HepG2 (cell line): ENCODE measurements at regions not wholly inside any gene's neighbourhood (a gene's known extent, or its start where the extent isn't known, plus 50 kb on each side); places are given as distances from the start of the nearest gene placed in this dataset.

Experiments
- CAMTA2 ChIP-seq: sonication (generic); formaldehyde crosslinking; IDR thresholded peaks from 2 replicates; pipeline ENCODE4 v1.4.0; 2020; ENCODE audit warnings: mild to moderate bottlenecking, missing genetic modification reagents, borderline replicate concordance
- CCAR2 ChIP-seq: fragments of 200-400 bp; formaldehyde crosslinking; optimal IDR thresholded peaks from 2 replicates; pipeline ENCODE3; 2018; ENCODE audit warnings: low read depth, mild to moderate bottlenecking, low read length, moderate library complexity
- CEBPB ChIP-seq: IDR thresholded peaks from 2 replicates; pipeline ENCODE4 v1.6.1; 2011; ENCODE audit warnings: low read depth, low read length, improper control_type of control experiment, borderline replicate concordance
- KDM5B ChIP-seq: sonication (generic); formaldehyde crosslinking; IDR thresholded peaks from 2 replicates; pipeline ENCODE4 v1.4.0; 2020; ENCODE audit warnings: missing genetic modification reagents, mild to moderate bottlenecking, borderline replicate concordance
- MYC ChIP-seq: sonication (generic); formaldehyde crosslinking; IDR thresholded peaks from 2 replicates; pipeline ENCODE4 v1.9.0; 2021; ENCODE audit warnings: missing genetic modification reagents, borderline replicate concordance
- RBFOX2 ChIP-seq: fragments of 200-400 bp; formaldehyde crosslinking; IDR thresholded peaks from 2 replicates; pipeline ENCODE4 v1.6.1; 2017; ENCODE audit warnings: low read depth, mild to moderate bottlenecking, low read length
- ZKSCAN8 ChIP-seq: IDR thresholded peaks from 2 replicates; pipeline ENCODE4 v1.6.1; 2016; ENCODE audit warnings: borderline replicate concordance, missing genetic modification reagents, missing compliant biosample characterization
- ZNF761 ChIP-seq: sonication (generic); formaldehyde crosslinking; conservative IDR thresholded peaks from 2 replicates; pipeline ENCODE4 v1.4.0; 2020; ENCODE audit warnings: mild to moderate bottlenecking, missing genetic modification reagents
- TF ChIP-seq, protein P1 (sequence below): sonication (generic); formaldehyde crosslinking; IDR thresholded peaks from 2 replicates; pipeline ENCODE4 v1.5.0; 2020; ENCODE audit warnings: mild to moderate bottlenecking, missing genetic modification reagents, moderate library complexity
- TF ChIP-seq, protein P2 (sequence below): sonication (generic); formaldehyde crosslinking; IDR thresholded peaks from 2 replicates; pipeline ENCODE4 v1.8.1; 2023; ENCODE audit warnings: mild to moderate bottlenecking, missing genetic modification reagents
- TF ChIP-seq, protein P3 (sequence below): sonication (generic); formaldehyde crosslinking; IDR thresholded peaks from 2 replicates; pipeline ENCODE4 v1.4.0; 2020; ENCODE audit warnings: missing genetic modification reagents
- TF ChIP-seq, protein P4 (sequence below), 2 experiments: fragments of 450-650 bp in 1 of 2; sonication (generic) in 1 of 2; formaldehyde crosslinking; IDR thresholded peaks; 2 replicates each; pipeline versions ENCODE4 v1.5.0 to v1.8.0; 2020 to 2022; ENCODE audit warnings: mild to moderate bottlenecking in 1 of 2, missing genetic modification reagents in 1 of 2

DNA sequence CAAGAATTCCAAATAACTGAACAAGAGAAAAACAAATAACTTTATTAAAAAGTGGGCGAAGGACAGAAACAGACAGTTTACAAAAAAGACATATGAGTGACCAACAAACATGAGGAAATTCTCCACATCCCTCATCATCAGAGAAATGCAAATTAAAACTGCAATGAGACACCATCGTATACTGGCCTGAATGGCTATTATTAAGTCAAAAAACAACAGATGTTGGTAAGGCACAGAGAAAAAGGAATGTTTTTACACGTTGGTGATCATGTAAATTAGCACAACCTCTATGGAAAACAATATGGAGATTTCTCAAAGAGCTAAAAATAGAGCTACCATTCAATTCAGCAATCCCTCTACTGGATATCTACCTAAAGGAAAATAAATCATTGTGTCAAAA is 1260.4 kb upstream of the ALCAM start:
- TF ChIP-seq KDM5B (CRISPR knock-in tag) (no peak), CEBPB (no peak), RBFOX2 (no peak), MYC (no peak), CCAR2 (no peak), ZNF761 (CRISPR knock-in tag) (no peak), CAMTA2 (no peak), ZKSCAN8 (CRISPR knock-in tag) (no peak)
- TF ChIP-seq, protein P1, sequence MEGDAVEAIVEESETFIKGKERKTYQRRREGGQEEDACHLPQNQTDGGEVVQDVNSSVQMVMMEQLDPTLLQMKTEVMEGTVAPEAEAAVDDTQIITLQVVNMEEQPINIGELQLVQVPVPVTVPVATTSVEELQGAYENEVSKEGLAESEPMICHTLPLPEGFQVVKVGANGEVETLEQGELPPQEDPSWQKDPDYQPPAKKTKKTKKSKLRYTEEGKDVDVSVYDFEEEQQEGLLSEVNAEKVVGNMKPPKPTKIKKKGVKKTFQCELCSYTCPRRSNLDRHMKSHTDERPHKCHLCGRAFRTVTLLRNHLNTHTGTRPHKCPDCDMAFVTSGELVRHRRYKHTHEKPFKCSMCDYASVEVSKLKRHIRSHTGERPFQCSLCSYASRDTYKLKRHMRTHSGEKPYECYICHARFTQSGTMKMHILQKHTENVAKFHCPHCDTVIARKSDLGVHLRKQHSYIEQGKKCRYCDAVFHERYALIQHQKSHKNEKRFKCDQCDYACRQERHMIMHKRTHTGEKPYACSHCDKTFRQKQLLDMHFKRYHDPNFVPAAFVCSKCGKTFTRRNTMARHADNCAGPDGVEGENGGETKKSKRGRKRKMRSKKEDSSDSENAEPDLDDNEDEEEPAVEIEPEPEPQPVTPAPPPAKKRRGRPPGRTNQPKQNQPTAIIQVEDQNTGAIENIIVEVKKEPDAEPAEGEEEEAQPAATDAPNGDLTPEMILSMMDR (CRISPR knock-in tag), result no peak
- TF ChIP-seq, protein P2, sequence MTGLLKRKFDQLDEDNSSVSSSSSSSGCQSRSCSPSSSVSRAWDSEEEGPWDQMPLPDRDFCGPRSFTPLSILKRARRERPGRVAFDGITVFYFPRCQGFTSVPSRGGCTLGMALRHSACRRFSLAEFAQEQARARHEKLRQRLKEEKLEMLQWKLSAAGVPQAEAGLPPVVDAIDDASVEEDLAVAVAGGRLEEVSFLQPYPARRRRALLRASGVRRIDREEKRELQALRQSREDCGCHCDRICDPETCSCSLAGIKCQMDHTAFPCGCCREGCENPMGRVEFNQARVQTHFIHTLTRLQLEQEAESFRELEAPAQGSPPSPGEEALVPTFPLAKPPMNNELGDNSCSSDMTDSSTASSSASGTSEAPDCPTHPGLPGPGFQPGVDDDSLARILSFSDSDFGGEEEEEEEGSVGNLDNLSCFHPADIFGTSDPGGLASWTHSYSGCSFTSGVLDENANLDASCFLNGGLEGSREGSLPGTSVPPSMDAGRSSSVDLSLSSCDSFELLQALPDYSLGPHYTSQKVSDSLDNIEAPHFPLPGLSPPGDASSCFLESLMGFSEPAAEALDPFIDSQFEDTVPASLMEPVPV (CRISPR knock-in tag), result no peak
- TF ChIP-seq, protein P3, sequence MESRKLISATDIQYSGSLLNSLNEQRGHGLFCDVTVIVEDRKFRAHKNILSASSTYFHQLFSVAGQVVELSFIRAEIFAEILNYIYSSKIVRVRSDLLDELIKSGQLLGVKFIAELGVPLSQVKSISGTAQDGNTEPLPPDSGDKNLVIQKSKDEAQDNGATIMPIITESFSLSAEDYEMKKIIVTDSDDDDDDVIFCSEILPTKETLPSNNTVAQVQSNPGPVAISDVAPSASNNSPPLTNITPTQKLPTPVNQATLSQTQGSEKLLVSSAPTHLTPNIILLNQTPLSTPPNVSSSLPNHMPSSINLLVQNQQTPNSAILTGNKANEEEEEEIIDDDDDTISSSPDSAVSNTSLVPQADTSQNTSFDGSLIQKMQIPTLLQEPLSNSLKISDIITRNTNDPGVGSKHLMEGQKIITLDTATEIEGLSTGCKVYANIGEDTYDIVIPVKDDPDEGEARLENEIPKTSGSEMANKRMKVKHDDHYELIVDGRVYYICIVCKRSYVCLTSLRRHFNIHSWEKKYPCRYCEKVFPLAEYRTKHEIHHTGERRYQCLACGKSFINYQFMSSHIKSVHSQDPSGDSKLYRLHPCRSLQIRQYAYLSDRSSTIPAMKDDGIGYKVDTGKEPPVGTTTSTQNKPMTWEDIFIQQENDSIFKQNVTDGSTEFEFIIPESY (CRISPR knock-in tag), result no peak
- TF ChIP-seq, protein P4, sequence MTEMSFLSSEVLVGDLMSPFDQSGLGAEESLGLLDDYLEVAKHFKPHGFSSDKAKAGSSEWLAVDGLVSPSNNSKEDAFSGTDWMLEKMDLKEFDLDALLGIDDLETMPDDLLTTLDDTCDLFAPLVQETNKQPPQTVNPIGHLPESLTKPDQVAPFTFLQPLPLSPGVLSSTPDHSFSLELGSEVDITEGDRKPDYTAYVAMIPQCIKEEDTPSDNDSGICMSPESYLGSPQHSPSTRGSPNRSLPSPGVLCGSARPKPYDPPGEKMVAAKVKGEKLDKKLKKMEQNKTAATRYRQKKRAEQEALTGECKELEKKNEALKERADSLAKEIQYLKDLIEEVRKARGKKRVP (CRISPR knock-in tag; IDR thresholded peaks at IDR 0.05), result no peak
